ENCODE measurements at regions not wholly inside any gene's neighbourhood (a gene's known extent, or its start where the extent isn't known, plus 50 kb on each side); places are given as distances from the start of the nearest gene placed in this dataset.
A peak's percentile ranks its signal among the peaks of the same experiment; 100 is the strongest.

DNA sequence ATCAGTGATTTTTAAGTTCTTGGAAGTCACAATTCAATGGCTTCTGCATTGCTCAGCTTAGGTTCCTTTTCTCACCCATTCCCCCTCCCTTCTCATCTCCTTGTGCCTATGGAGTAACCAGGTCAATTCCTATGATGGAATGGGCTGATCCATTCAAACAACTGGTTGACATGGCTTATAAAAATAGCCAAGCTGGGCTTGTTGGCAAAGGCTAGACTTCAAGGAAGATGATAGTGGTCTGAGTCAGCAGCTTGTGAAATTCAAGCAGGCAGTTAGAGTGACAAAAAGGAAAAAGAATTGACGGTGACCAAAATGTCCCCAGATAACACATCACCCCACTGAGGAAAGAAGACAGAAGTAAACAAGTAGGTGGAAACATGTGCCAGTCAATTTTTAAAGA is 119.9 kb upstream of the PCED1B start:
- peak; percentile 79 to 90 for DNase-seq (ENCODE audit: low read depth in 2 of 2)
- no peak overlapping the region for H3K4me3 ChIP-seq (replicated peaks in 1 of 2; ENCODE audit: low read depth in 2 of 2, low read length in 2 of 2)
- TF ChIP-seq, protein P1, sequence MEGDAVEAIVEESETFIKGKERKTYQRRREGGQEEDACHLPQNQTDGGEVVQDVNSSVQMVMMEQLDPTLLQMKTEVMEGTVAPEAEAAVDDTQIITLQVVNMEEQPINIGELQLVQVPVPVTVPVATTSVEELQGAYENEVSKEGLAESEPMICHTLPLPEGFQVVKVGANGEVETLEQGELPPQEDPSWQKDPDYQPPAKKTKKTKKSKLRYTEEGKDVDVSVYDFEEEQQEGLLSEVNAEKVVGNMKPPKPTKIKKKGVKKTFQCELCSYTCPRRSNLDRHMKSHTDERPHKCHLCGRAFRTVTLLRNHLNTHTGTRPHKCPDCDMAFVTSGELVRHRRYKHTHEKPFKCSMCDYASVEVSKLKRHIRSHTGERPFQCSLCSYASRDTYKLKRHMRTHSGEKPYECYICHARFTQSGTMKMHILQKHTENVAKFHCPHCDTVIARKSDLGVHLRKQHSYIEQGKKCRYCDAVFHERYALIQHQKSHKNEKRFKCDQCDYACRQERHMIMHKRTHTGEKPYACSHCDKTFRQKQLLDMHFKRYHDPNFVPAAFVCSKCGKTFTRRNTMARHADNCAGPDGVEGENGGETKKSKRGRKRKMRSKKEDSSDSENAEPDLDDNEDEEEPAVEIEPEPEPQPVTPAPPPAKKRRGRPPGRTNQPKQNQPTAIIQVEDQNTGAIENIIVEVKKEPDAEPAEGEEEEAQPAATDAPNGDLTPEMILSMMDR (IDR thresholded peaks at IDR 0.05; ENCODE audit: low read depth, low read length) = no peak

- TF ChIP-seq, protein P1 (IDR thresholded peaks at IDR 0.05; ENCODE audit: low read depth, low read length) = no peak
- no peak overlapping the region for H3K4me3 ChIP-seq (replicated peaks in 1 of 2; ENCODE audit: low read depth in 2 of 2, low read length in 2 of 2)
- DNase-seq (ENCODE audit: low read depth in 2 of 2) = no peak
These were observed 118.7 kb upstream of the PCED1B start for GRCh38 chr12:46960681-46961080.

GRCh38 chr12:46963191-46963590 is 116.2 kb upstream of the PCED1B start:
- DNase-seq (ENCODE audit: low read depth in 2 of 2) = no peak
- H3K4me3 ChIP-seq (replicated peaks in 1 of 2; ENCODE audit: low read depth in 2 of 2, low read length in 2 of 2) = no peak overlapping the region
- TF ChIP-seq, protein P1 (IDR thresholded peaks at IDR 0.05; ENCODE audit: low read depth, low read length) = no peak

DNA sequence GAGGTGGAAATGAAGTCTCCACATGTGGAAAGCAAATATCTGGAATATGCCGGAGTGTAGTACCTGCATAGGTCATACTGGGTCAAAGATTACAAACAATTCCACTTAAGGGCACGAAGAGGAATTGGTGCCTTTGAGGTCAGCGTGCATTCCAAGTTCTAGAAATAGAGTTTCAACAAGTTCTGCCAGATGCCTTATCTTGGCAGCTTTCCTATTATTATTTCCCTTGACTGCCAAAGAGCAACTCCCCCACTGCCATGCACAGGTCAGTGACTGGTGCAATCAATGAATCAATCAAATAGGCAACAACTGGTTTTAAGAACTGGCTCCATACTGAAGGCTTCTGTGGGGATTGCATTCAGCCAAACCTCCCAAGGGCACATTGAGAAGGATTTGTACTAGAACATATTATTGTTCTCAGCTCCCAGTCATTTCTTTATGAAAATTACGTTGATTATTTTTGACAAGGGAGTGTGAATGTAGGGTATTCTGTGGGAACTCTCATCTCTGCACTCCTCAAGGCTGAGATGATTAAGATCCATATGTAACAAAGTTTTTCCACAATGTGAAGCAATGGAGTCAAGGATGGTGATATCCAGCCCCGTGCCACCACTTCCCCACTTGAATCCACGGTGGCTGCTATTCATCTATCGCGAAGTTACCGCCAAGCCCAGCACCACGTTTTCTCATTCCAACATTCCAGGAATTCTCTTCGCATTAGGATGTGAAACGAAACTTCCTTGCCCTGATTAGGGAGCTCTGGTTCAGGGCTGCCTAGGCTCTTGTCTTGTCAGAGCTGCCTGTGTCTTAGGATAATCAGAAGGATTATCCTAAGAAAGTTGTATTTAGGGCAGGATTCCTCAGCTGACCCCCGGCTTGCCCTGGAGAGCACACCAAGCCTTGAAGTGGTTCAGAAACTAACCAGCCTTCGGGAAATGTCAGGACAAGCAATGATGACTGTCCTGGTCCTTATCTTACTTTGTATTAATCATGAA is 115.1 kb upstream of the PCED1B start:
- DNase-seq (ENCODE audit: low read depth in 2 of 2) = peak; percentile 59 to 74
- TF ChIP-seq, protein P1 (IDR thresholded peaks at IDR 0.05; ENCODE audit: low read depth, low read length) = no peak
- H3K4me3 ChIP-seq (replicated peaks in 1 of 2; ENCODE audit: low read depth in 2 of 2, low read length in 2 of 2) = no peak overlapping the region

DNA sequence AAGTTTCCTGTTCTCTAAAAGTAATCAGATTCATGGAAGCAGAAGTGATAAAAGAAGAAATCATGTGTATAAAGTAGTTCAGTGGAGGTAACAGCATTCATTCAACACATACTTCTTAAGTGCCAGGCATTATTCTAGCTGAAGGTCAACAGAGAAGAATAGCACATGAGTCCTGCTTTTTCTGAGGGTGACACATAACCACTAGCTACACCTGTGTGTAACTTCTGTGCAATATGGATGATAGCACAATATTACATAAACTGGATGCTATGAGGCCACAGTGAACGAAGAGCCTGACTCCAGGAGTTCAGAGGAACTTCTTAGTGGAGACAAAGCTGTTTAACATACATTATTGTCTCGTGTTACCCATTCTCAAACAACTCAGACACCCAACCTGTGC is 114.3 kb upstream of the PCED1B start:
- H3K4me3 ChIP-seq (replicated peaks in 1 of 2; ENCODE audit: low read depth in 2 of 2, low read length in 2 of 2) = no peak overlapping the region
- DNase-seq (ENCODE audit: low read depth in 2 of 2) = peak in 1 of 2 donors; percentile 11
- TF ChIP-seq, protein P1 (IDR thresholded peaks at IDR 0.05; ENCODE audit: low read depth, low read length) = no peak

- no peak overlapping the region for H3K4me3 ChIP-seq (replicated peaks in 1 of 2; ENCODE audit: low read depth in 2 of 2, low read length in 2 of 2)
- TF ChIP-seq, protein P1 (IDR thresholded peaks at IDR 0.05; ENCODE audit: low read depth, low read length) = no peak
- no peak for DNase-seq (ENCODE audit: low read depth in 2 of 2)
These were observed 113.5 kb upstream of the PCED1B start for GRCh38 chr12:46965880-46966279.
